NCI-H526 (cell line): ENCODE measurements at regions not wholly inside any gene's neighbourhood (a gene's known extent, or its start where the extent isn't known, plus 50 kb on each side); places are given as distances from the start of the nearest gene placed in this dataset.
A peak's percentile ranks its signal among the peaks of the same experiment; 100 is the strongest.
"Not testable (repeated sequence)": the region's sequence is repeated elsewhere in the genome, so short reads cannot be mapped to it uniquely, and the experiment has no call there.

Experiments
- DNase-seq, 2 experiments: peaks; one replicate each; lab custom pipeline; 2025; lab: John Stamatoyannopoulos, UW

DNA sequence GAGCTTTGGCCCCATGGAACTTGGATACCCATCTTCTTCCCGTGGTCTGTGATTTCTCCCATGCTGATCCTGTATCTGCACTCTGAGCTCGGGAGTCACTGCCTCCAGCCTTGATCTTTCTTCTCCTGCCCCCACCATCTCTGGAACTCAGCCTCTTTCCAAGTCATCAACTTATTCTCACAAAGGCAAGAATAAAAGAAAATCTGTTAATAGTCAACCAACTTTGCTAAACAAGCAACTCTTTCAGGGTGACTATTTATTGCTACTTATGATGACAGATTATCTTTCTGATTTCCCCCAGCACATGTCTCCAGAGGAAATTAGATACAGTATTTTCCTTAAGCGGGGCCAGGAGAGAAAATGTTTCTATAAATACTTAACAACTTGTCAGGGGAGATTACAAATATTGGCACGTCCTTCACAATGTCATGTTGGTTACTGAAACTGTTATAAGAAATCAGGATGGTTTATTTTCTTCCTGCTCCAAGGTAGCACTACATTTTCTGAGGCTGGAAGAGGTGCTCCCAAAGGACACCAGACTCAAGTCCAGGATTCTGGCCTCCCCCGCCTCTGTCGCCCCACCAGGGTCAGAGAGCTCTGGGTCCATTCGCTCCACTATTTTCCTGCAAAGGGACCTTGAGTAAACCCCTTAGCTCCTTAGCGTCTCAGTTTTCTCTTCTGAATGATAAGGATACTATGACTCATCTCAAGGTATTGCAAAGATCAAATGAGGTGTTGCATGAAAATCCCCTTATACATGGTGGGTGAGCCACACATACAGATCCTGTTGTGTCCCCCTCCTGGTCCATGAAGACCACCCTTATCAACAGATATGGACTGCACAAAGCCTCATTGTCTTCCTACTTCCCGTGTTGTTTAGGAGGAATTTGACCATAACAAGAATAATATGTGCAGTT lies 205.2 kb upstream of the WSCD1 start:
- no peak for DNase-seq

DNA sequence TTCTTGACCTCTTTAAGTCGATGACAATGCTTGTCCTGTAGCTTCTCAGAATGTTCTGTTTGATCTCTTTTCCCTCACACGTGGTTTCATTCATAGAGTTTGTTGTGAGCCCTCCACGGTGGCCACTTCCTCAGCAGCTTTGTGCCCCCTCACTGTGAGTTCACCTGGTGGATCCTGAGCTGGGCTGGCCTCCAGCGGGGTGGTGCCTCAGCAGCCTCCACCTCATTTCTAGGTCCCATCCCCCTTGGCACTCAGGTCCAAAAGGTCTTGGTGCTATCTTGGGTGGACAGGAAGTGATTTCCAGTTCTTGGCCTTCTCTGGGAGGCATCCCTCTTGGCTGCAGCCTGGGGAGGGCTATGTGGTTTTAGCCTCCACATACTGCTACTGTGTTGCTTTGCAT lies 203.2 kb upstream of the WSCD1 start:
- no peak for DNase-seq

DNA sequence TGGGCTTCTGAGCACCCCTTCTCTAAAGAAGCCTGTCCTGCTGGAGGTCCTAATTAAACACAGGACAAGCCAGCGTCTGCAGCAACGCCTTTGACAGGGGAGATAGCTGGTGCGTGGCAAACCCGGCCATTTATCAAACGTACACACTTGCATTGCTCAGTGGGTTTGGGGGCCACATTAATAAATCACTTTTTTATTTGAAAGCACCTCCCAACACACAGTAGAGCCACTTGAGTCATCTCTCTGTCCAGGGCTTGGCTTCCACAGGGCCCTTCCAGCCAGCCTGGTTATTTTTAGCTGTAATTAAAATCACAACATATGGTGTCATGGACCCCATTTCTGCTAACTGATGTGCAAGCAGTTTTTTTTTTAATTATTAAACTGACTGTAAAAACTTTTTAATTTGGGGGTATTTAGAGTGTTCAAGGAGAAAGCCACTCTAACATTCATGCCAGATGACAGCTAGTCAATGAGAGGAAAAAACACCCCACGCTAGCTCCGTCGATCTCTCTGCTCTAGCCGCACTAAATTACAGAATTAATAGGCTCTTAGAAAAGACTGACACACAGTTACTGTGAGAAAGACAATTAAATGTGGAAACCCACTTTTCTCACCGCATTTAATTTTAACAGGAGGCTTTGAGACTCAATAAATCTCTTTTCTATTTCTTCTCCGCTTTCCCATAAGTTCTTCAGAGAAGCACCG lies 201.0 kb upstream of the WSCD1 start:
- no peak for DNase-seq

DNA sequence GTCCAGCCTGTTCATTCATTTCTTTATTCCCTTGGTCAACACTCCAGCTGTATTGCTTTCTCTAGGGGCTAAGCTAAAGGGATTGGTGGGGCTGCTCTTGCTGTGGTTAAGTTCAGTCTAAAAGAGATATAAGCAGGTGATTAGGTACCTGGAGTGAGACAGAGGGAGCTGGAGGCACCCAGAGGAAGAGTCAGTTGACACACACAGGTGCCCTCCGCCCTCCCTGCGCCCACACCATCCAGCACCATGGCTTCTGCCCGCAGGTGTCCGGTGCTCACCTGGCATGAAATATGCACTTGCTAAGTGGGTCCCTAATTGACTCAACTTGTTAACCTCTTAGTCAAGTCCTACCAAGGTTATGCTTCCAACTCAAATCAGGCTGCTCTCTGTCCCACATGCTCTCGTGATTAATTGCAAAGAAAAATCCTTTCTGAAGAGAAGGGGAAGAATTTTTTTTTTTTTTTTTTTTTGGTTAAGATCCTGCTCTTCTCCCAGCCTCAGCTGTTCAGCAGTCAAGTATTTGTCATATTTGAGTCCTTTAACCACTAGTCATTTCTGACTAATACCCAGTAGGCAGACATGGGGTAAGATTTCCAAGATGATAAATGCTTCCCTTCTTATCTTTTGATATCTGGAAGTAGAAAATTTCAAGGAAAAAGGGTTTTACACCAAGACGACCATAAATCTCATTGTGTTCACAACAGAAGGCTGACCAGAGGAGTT lies 199.8 kb upstream of the WSCD1 start:
- DNase-seq = no peak

DNA sequence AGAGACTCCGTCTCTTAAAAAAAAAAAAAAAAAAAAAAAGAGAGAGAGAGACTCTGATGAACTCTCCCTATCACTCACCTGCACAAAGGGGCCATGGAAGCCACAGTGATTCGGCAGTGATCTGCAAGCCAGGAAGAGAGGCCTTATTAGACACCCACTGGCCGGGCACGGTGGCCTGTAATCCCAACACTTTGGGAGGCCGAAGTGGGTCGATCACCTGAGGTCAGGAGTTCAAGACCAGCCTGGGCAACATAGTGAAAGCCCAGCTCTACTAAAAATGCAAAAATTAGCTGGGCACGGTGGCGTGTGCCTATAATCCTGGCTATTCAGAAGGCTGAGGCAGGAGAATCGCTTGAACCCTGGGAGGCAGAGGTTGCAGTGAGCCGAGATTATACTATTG lies 198.5 kb upstream of the WSCD1 start:
- no peak for DNase-seq

DNA sequence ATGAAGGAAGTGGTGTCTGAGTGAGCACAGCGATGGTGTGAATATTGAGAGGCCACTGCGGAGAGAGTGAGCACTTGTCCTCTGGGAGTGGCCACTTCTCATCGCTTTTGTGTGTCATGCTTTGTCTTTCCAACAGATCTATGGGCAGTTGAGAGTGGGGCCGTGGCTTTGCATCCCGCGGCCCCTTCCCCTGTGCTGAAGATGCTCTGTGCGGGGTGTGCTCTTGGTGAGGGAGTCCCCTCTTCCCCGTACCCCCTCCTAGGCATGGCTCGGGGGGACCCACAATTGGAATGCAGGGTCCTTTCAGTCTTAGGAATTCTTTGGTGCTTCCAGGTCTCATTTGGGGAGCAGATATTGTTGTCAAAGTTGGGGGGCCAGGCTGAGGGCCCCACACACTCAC lies 197.3 kb upstream of the WSCD1 start:
- DNase-seq = no peak

DNA sequence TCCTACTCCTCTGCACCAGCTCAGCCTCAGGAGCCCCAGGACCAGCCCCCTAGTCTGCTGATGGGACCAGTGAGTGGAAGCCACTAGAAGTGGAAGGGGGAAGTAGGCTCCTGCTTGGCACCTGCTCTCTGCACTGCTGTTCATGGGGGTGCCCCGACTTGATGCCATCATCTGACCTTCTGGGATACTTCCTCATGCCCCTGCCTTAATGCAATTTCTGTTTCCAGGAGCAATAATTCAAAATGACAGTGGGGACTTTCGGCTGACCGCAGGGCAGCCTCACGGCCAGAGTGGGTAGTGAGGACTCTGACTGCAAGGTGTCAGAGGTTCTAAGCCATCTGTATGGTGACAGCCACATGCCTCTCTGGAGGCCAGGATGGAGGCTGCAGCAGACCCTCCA lies 196.4 kb upstream of the WSCD1 start:
- no peak for DNase-seq

DNA sequence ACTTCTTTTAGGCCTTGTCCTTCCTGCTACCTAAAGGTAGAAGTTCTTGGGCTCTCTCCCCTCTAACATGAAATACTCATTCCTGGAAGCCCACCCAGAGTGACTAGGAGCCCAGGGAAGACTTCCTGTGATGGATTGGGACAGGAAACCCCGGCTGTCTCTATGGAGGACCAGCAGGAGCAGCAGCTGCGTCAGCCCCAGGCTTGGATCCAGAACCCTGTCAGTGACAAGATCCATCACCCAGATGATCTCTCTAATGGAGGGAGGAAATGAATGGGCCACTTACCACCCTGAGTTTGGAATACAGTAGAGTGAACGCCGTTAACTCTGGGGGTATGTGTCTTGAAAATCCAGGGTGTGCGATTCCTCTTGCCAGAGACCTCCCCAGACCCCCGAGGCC lies 195.7 kb upstream of the WSCD1 start:
- DNase-seq = no peak

DNA sequence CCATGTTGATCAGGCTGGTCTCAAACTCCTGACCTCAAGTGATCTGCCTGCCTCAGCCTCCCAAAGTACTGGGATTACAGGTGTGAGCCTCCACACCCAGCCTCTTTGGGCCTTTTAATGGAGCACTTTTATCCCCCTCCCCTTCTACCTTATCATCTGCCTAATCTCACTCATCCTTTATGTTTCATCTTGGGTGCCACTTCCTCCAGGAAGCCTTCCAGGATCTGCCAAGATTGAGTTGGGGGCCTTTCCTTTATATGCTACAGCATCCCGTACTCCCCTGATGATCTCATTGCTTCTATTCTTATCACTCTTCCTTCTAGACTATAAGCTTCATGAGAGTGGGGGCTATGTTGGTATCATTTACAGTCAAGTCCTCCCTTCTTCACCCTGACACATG lies 192.8 kb upstream of the WSCD1 start:
- DNase-seq = no peak

DNA sequence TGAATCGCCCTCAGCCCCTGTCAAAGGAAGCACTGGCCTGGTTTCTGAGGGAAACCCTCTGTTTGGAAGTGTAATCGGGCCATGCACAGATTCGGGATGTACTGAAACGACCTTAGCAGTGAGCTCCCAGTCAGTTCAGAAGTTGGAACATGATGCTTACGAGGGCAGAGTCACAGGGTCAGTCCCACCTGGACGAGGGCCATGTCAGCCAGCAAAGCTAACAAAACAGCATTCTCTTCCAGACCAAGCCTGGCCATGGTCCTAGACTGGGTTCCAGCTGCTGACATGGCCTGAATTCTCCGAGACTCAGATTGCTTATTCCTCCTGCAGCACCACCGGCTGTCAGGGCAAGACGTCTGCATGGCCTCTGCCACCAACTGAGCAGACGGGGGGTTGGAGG lies 192.2 kb upstream of the WSCD1 start:
- DNase-seq = no peak

DNA sequence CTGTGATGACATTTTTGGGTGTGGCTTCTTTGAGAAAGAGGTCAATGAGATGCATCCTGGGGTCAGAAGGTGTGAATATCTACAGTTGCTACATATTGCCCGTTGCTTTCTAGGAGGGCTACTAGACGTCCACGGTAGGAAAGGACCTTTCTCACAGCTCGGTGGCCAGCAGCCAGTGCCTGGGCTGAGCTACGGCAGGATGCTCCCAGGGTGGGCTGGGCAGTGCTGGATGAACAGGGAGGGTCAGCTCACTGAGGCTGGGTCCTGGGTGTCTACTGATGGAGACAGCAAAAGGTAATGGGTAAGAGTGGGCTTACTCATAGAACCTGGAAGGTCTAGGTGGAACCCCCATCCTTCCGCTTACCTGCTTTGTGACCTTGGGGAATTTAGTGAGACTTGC lies 188.3 kb upstream of the WSCD1 start:
- no peak for DNase-seq

DNA sequence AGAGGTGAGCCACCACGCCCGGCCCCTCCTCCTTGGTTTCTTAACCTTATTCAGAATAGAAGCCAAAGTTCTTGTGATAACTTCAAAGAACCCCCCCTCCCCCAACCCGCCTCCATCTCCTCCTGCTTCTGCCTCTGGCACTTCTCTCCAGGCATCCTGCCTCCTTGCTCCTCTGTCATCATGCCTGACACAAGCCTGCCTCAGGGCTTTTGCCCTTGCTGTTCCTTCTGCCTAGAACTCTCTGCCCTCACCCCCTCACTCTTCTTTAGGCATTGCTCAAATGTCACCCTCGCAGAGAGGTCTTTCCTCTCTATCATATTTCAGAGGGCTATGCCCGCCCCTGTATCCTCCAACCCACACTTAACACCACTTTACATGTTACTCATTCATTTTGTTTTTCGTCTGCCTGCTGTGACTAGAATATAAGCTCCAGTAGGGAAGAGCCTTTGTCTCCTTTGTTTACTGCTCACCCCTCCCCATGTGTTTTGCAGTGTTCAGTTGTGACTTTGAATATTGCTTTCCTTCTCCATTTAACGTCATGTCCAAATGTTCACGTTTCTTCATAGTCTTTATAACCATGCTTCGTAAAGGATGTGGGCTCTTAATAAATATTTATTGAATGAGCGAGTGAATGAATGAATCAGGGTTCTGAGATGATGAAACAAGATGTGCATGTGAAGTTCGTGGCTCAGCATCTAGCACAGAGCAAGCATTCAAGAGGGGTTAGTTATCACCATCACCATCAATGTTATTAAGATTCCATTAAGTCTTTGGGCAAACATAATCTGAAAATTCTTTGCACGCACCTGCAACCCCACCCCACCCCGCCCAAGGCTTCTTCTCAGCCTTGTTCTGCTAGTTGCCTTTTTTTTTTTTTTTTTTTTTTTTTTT lies 186.2 kb upstream of the WSCD1 start:
- DNase-seq = no peak

DNA sequence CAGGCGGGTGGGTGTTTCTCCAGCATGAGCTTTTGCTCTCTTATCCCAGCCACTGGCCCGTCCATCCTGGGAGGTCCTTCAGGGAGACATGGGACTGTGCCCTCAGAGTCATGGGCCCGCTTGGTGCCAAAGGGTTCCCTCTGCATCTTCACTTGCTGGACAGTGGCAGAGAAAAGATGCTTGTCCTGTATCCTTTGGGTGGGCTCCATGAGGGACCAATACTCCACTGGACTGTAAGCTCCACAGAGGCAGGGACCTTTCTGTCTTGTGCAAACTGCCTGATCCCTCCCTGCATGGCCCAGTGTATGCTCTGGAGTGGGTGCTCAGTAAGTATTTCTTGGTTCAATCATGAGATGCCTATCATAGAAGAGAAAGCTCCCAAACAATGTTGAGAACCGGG lies 184.8 kb upstream of the WSCD1 start:
- DNase-seq = no peak

DNA sequence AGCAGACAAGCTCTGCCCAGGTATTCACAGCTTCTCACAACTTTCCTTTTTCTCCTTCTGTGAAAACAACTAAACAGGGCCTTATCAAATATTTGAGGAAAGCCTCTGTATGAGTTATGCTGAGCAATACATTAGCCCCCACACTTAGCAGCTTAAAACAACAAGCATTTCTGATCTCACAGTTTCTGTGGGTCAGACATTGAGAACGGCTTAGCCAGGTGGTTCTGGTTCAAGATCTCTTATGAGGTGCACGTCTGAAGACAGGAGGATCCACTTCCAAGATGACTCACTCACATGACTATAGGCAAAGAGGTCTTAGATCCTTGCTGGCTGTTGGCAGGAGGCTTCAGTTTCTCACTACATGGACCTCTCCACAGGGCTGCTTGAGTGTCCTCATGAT lies 181.4 kb upstream of the WSCD1 start:
- DNase-seq = no peak

DNA sequence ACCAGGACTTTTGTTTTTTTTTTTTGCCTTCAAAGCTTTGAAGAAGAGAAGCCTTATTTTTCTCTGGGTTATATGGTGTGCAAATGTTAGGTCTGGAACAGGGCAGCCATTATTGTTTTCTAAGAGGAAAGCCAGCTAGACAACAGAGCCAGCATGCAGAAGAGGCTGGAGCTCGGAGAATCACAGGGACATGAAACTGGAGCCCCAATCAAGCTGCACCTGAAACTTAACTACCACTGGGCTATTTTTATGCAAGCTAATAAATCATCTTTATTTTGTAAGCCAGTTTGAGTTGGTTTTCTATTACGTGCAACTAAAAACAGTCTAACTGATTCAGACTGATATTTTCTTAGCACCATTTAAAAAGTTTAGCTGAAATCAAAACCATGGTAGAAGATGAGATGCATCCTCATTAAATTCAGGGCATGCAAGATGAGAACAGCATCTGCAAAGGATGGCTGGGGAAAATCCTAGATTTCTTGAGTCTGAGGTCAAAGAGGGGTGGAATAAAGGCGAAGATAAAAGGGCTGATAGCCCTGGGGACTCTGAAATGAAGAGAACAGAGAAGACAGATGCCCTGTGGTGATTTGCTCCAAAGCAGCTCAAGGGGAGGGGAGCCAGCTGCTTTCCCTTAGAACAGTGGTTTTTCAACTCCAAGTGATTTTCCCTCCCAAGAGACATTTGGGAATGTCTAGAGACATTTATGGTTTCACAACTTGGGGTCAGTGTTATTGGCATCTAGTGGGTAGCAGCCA lies 177.1 kb upstream of the WSCD1 start:
- DNase-seq = no peak

DNA sequence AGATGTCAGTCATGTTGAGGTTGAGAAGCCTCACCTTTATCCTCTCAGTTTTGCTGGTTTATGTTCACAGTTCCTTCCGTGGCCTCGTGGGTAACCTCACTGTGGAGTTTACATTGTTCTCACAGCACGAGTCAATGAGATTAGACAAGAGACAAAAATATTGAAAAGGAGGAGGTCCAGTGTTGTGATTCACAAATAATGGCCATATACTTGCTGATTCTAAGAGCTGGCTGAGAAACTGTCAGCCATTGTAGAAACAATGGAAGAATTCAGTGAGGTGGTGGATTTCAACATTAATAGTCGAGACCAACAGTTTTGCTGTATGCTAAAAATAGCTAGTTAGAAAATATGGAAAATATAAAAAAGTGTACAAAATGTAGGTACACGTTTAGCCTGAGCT lies 176.4 kb upstream of the WSCD1 start:
- no peak for DNase-seq

DNA sequence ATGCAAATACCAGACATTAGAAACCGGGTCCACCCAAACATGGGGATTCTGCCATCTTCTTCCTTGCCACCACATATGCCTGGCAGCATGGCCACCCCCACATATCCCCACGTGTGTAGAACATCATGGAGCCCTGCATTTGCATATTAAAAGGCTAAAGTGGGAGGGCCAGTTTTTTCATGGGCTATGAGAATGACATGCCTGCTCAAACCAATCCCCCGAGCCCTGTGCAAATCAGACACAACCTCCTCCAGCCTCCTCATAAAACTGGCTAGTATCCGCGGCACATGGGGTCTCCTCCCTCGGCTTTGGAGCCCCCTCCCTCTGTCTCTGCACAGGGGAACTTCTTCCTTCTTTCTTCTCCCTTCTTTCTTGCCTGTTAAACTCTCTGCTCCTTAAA lies 174.9 kb upstream of the WSCD1 start:
- DNase-seq = peak; percentile 16 to 38

DNA sequence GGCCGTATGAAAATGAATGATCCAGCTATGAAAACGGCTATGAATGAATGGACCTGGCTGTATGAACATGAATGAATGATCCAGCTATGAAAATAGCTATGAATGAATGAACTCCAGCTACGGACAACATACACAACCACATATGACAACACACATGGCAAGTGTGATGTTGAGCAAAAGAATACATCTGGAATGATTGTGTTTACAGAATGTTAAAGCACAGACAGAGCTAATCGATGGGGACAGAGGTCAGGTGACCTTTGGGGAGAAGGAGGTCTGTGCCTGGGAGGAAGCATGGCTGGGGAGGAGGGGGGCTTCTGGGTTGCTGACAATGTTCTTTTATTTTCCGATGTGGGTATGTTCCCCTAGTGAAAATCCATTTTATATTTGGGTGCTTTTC lies 174.0 kb upstream of the WSCD1 start:
- DNase-seq = no peak

DNA sequence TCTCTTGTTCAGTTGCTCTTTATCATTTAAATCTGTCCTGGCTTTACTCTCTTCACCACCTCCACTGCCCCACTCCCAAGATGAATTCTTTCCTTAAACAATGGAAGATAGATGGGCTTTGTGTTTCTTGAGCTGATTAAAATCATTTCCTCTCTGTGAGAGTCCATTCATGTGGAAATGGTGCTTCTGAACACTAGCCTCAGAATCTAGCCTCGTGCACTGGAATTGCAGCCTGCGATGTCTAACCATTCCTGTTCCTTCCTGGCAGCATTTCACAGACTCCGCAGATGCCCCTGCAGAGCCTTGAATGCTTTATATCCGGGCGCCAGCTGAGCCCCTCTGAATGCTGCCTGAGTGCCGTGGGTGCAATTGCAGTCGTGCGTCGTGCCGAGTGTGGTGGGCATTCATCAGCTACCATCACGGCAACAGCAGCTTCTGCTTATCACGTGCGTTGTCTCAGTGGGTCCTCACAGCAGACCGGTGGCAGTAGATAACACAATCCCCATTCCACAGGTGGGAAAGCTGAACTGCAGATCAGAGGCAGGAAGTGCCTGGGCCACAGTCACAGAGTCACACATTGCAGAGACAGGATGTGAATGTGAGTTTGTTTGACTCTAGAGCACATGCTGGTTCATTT lies 172.8 kb upstream of the WSCD1 start:
- DNase-seq = no peak

DNA sequence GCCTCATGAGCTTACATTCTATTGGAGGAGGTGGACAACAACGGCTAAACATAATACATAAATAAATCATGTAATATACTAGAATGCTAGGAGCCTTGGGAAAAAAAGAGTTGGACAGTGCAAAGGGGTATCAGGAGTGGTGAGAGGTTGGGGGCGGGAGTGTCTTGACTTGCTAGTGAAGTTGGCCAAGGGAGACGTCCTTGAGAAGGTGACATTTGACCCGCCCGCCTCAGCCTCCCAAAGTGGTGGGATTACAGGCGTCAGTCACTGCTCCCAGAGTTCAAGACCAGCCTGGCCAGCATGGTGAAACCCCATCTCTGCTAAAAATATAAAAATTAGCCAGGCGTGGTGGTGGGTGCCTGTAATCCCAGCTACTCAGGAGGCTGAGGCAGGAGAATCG lies 172.2 kb upstream of the WSCD1 start:
- not testable (repeated sequence) for DNase-seq

DNA sequence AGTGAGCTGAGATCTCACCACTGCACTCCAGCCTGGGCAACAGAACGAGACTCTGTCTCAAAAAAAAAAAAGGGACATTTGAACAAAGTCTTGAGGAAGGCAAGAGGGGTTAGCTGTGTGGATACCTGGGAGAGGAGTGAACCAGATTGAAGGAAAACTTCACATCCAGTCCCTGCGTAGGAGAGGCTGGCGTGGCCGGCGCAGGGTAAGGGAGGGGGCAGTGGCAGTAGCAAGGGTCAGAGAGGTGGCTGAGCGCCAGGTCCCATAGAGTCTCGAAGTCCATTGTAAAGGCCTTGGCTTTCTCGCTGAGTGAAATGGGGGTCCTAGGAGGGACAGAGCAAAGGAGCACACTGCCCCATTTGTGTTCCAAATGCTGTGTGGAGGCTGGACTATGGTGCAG lies 171.8 kb upstream of the WSCD1 start:
- DNase-seq = no peak
